ENCODE measurements at regions not wholly inside any gene's neighbourhood (a gene's known extent, or its start where the extent isn't known, plus 50 kb on each side); places are given as distances from the start of the nearest gene placed in this dataset.

- no peak overlapping the region for H3K27ac ChIP-seq (ENCODE audit: low read length)
- H3K4me2 ChIP-seq (ENCODE audit: low read length): no peak overlapping the region
- no peak for TF ChIP-seq RAD21 (conservative IDR thresholded peaks at IDR 0.05)
- TF ChIP-seq EP300 (conservative IDR thresholded peaks at IDR 0.05; ENCODE audit: poor library complexity, severe bottlenecking): no peak
- TF ChIP-seq REST (IDR thresholded peaks at IDR 0.05; ENCODE audit: borderline replicate concordance): no peak
- TF ChIP-seq POLR2AphosphoS5 (IDR thresholded peaks at IDR 0.05): no peak
- TF ChIP-seq CTCF (IDR thresholded peaks at IDR 0.05; ENCODE audit: poor library complexity, severe bottlenecking): no peak
- TF ChIP-seq TAF1 (IDR thresholded peaks at IDR 0.05; ENCODE audit: low read depth): no peak
- no peak for TF ChIP-seq MXI1 (conservative IDR thresholded peaks at IDR 0.05; ENCODE audit: poor library complexity, severe bottlenecking)
- TF ChIP-seq SMC3 (conservative IDR thresholded peaks at IDR 0.05; ENCODE audit: poor library complexity): no peak
- no peak for TF ChIP-seq EZH2 (IDR thresholded peaks at IDR 0.05; ENCODE audit: borderline replicate concordance, insufficient read depth, low read length, poor library complexity, severe bottlenecking)
- no peaks in the 10 kb centered on the region for H3K9me3 ChIP-seq (ENCODE audit: low read length)
- H3K4me3 ChIP-seq (ENCODE audit: low read length): no peak overlapping the region
- no peak overlapping the region for H2AFZ ChIP-seq (ENCODE audit: low read depth, low read length)
- no peaks in the 10 kb centered on the region for H3K27me3 ChIP-seq (ENCODE audit: insufficient read depth, low read depth, low read length)
- H3K36me3 ChIP-seq (ENCODE audit: insufficient read depth, low read length): no peaks in the 10 kb centered on the region
- H3K9me2 ChIP-seq (ENCODE audit: insufficient read depth, low read length): no peaks in the 10 kb centered on the region
- no peaks in the 10 kb centered on the region for H3F3A ChIP-seq (ENCODE audit: insufficient read depth, low read length, poor library complexity, severe bottlenecking)
- H4K20me1 ChIP-seq (ENCODE audit: insufficient read depth): no peaks in the 10 kb centered on the region
- no peak overlapping the region for H3K9ac ChIP-seq (ENCODE audit: low read length)
- H3K79me2 ChIP-seq (replicated peaks; ENCODE audit: insufficient read depth, low read length): no peaks in the 10 kb centered on the region
Measured at GRCh38 chr14:80005561-80005960, 205.7 kb downstream of the DIO2 start.

GRCh38 chr14:80004871-80005270 lies 206.4 kb downstream of the DIO2 start:
- Histone ChIP-seq H3F3A (ENCODE audit: insufficient read depth, low read length, poor library complexity, severe bottlenecking) (no peaks in the 10 kb centered on the region), H3K27me3 (ENCODE audit: insufficient read depth, low read depth, low read length) (no peaks in the 10 kb centered on the region), H3K9me3 (ENCODE audit: low read length) (no peaks in the 10 kb centered on the region), H3K79me2 (replicated peaks; ENCODE audit: insufficient read depth, low read length) (no peaks in the 10 kb centered on the region), H3K9me2 (ENCODE audit: insufficient read depth, low read length) (no peaks in the 10 kb centered on the region), H3K36me3 (ENCODE audit: insufficient read depth, low read length) (no peaks in the 10 kb centered on the region), H3K4me2 (ENCODE audit: low read length) (no peak overlapping the region), H4K20me1 (ENCODE audit: insufficient read depth) (no peaks in the 10 kb centered on the region), H2AFZ (ENCODE audit: low read depth, low read length) (no peak overlapping the region), H3K27ac (ENCODE audit: low read length) (no peak overlapping the region), H3K9ac (ENCODE audit: low read length) (no peak overlapping the region), H3K4me3 (ENCODE audit: low read length) (no peak overlapping the region)
- TF ChIP-seq CTCF (IDR thresholded peaks at IDR 0.05; ENCODE audit: poor library complexity, severe bottlenecking): no peak
- no peak for TF ChIP-seq TAF1 (IDR thresholded peaks at IDR 0.05; ENCODE audit: low read depth)
- TF ChIP-seq POLR2AphosphoS5 (IDR thresholded peaks at IDR 0.05): no peak
- no peak for TF ChIP-seq EZH2 (IDR thresholded peaks at IDR 0.05; ENCODE audit: borderline replicate concordance, insufficient read depth, low read length, poor library complexity, severe bottlenecking)
- TF ChIP-seq REST (IDR thresholded peaks at IDR 0.05; ENCODE audit: borderline replicate concordance): no peak
- TF ChIP-seq RAD21 (conservative IDR thresholded peaks at IDR 0.05): no peak
- no peak for TF ChIP-seq MXI1 (conservative IDR thresholded peaks at IDR 0.05; ENCODE audit: poor library complexity, severe bottlenecking)
- TF ChIP-seq SMC3 (conservative IDR thresholded peaks at IDR 0.05; ENCODE audit: poor library complexity): no peak
- no peak for TF ChIP-seq EP300 (conservative IDR thresholded peaks at IDR 0.05; ENCODE audit: poor library complexity, severe bottlenecking)

Data from neural cell (in vitro differentiated cells).